ENCODE measurements at regions not wholly inside any gene's neighbourhood (a gene's known extent, or its start where the extent isn't known, plus 50 kb on each side); places are given as distances from the start of the nearest gene placed in this dataset.

- Histone ChIP-seq H3K27me3 (ENCODE audit: control insufficient read depth in 1 of 2, insufficient read depth in 2 of 2, low read length in 2 of 2) (no peaks in the 10 kb centered on the region), H3K9me3 (ENCODE audit: control insufficient read depth in 2 of 2, low read length in 2 of 2) (no peaks in the 10 kb centered on the region), H3K9ac (ENCODE audit: low read length in 2 of 2) (no peak overlapping the region), H3K4me3 (ENCODE audit: low read length in 2 of 2) (no peak overlapping the region), H3K4me1 (ENCODE audit: control insufficient read depth, insufficient read depth, low read length) (no peaks in the 10 kb centered on the region), H3K36me3 (ENCODE audit: control insufficient read depth in 2 of 2, insufficient read depth in 2 of 2, low read length in 2 of 2) (no peaks in the 10 kb centered on the region), H3K27ac (ENCODE audit: low read length) (no peak overlapping the region)
Measured at GRCh38 chr12:4015225-4016091, 142.3 kb upstream of the PARP11 start.

- Histone ChIP-seq H3K27ac (ENCODE audit: low read length) (no peak overlapping the region), H3K9ac (ENCODE audit: low read length in 2 of 2) (no peak overlapping the region), H3K9me3 (ENCODE audit: control insufficient read depth in 2 of 2, low read length in 2 of 2) (no peaks in the 10 kb centered on the region), H3K36me3 (ENCODE audit: control insufficient read depth in 2 of 2, insufficient read depth in 2 of 2, low read length in 2 of 2) (no peaks in the 10 kb centered on the region), H3K27me3 (ENCODE audit: control insufficient read depth in 1 of 2, insufficient read depth in 2 of 2, low read length in 2 of 2) (peaks cover 0 to 2% of the 10 kb centered on the region in 2 donors), H3K4me3 (ENCODE audit: low read length in 2 of 2) (no peak overlapping the region), H3K4me1 (ENCODE audit: control insufficient read depth, insufficient read depth, low read length) (no peaks in the 10 kb centered on the region)
Measured at GRCh38 chr12:4014858-4015224, 141.6 kb upstream of the PARP11 start.

GRCh38 chr12:4014444-4014843 lies 141.2 kb upstream of the PARP11 start:
- H3K27me3 ChIP-seq (ENCODE audit: control insufficient read depth in 1 of 2, insufficient read depth in 2 of 2, low read length in 2 of 2) = peaks cover 0 to 2% of the 10 kb centered on the region in 2 donors
- no peak overlapping the region for H3K27ac ChIP-seq (ENCODE audit: low read length)
- no peaks in the 10 kb centered on the region for H3K9me3 ChIP-seq (ENCODE audit: control insufficient read depth in 2 of 2, low read length in 2 of 2)
- no peak overlapping the region for H3K9ac ChIP-seq (ENCODE audit: low read length in 2 of 2)
- H3K4me1 ChIP-seq (ENCODE audit: control insufficient read depth, insufficient read depth, low read length) = no peaks in the 10 kb centered on the region
- H3K4me3 ChIP-seq (ENCODE audit: low read length in 2 of 2) = no peak overlapping the region
- no peaks in the 10 kb centered on the region for H3K36me3 ChIP-seq (ENCODE audit: control insufficient read depth in 2 of 2, insufficient read depth in 2 of 2, low read length in 2 of 2)

- H3K9ac ChIP-seq (ENCODE audit: low read length in 2 of 2) = no peak overlapping the region
- peaks cover 0 to 2% of the 10 kb centered on the region in 2 donors for H3K27me3 ChIP-seq (ENCODE audit: control insufficient read depth in 1 of 2, insufficient read depth in 2 of 2, low read length in 2 of 2)
- H3K4me3 ChIP-seq (ENCODE audit: low read length in 2 of 2) = no peak overlapping the region
- no peaks in the 10 kb centered on the region for H3K9me3 ChIP-seq (ENCODE audit: control insufficient read depth in 2 of 2, low read length in 2 of 2)
- H3K27ac ChIP-seq (ENCODE audit: low read length) = no peak overlapping the region
- H3K4me1 ChIP-seq (ENCODE audit: control insufficient read depth, insufficient read depth, low read length) = no peaks in the 10 kb centered on the region
- H3K36me3 ChIP-seq (ENCODE audit: control insufficient read depth in 2 of 2, insufficient read depth in 2 of 2, low read length in 2 of 2) = no peaks in the 10 kb centered on the region
Measured at GRCh38 chr12:4012977-4013968, 140.1 kb upstream of the PARP11 start.

GRCh38 chr12:4012073-4012472 lies 138.9 kb upstream of the PARP11 start:
- H3K27ac ChIP-seq (ENCODE audit: low read length) = no peak overlapping the region
- H3K9me3 ChIP-seq (ENCODE audit: control insufficient read depth in 2 of 2, low read length in 2 of 2) = no peaks in the 10 kb centered on the region
- H3K27me3 ChIP-seq (ENCODE audit: control insufficient read depth in 1 of 2, insufficient read depth in 2 of 2, low read length in 2 of 2) = peaks cover 0 to 2% of the 10 kb centered on the region in 2 donors
- no peaks in the 10 kb centered on the region for H3K36me3 ChIP-seq (ENCODE audit: control insufficient read depth in 2 of 2, insufficient read depth in 2 of 2, low read length in 2 of 2)
- no peaks in the 10 kb centered on the region for H3K4me1 ChIP-seq (ENCODE audit: control insufficient read depth, insufficient read depth, low read length)
- H3K4me3 ChIP-seq (ENCODE audit: low read length in 2 of 2) = no peak overlapping the region
- H3K9ac ChIP-seq (ENCODE audit: low read length in 2 of 2) = no peak overlapping the region

GRCh38 chr12:4011597-4011996 lies 138.4 kb upstream of the PARP11 start:
- Histone ChIP-seq H3K27ac (ENCODE audit: low read length) (no peak overlapping the region), H3K9me3 (ENCODE audit: control insufficient read depth in 2 of 2, low read length in 2 of 2) (no peaks in the 10 kb centered on the region), H3K36me3 (ENCODE audit: control insufficient read depth in 2 of 2, insufficient read depth in 2 of 2, low read length in 2 of 2) (no peaks in the 10 kb centered on the region), H3K4me3 (ENCODE audit: low read length in 2 of 2) (no peak overlapping the region), H3K27me3 (ENCODE audit: control insufficient read depth in 1 of 2, insufficient read depth in 2 of 2, low read length in 2 of 2) (peaks cover 0 to 2% of the 10 kb centered on the region in 2 donors), H3K4me1 (ENCODE audit: control insufficient read depth, insufficient read depth, low read length) (no peaks in the 10 kb centered on the region), H3K9ac (ENCODE audit: low read length in 2 of 2) (no peak overlapping the region)

- Histone ChIP-seq H3K9me3 (ENCODE audit: control insufficient read depth in 2 of 2, low read length in 2 of 2) (no peaks in the 10 kb centered on the region), H3K9ac (ENCODE audit: low read length in 2 of 2) (no peak overlapping the region), H3K27ac (ENCODE audit: low read length) (no peak overlapping the region), H3K4me3 (ENCODE audit: low read length in 2 of 2) (no peak overlapping the region), H3K27me3 (ENCODE audit: control insufficient read depth in 1 of 2, insufficient read depth in 2 of 2, low read length in 2 of 2) (peaks cover 0 to 2% of the 10 kb centered on the region in 2 donors), H3K4me1 (ENCODE audit: control insufficient read depth, insufficient read depth, low read length) (no peaks in the 10 kb centered on the region), H3K36me3 (ENCODE audit: control insufficient read depth in 2 of 2, insufficient read depth in 2 of 2, low read length in 2 of 2) (no peaks in the 10 kb centered on the region)
Measured at GRCh38 chr12:4009979-4010704, 136.9 kb upstream of the PARP11 start.

- no peaks in the 10 kb centered on the region for H3K9me3 ChIP-seq (ENCODE audit: control insufficient read depth in 2 of 2, low read length in 2 of 2)
- H3K9ac ChIP-seq (ENCODE audit: low read length in 2 of 2) = no peak overlapping the region
- no peak overlapping the region for H3K27ac ChIP-seq (ENCODE audit: low read length)
- no peaks in the 10 kb centered on the region for H3K36me3 ChIP-seq (ENCODE audit: control insufficient read depth in 2 of 2, insufficient read depth in 2 of 2, low read length in 2 of 2)
- H3K4me1 ChIP-seq (ENCODE audit: control insufficient read depth, insufficient read depth, low read length) = no peaks in the 10 kb centered on the region
- H3K27me3 ChIP-seq (ENCODE audit: control insufficient read depth in 1 of 2, insufficient read depth in 2 of 2, low read length in 2 of 2) = peaks cover 0 to 2% of the 10 kb centered on the region in 2 donors
- H3K4me3 ChIP-seq (ENCODE audit: low read length in 2 of 2) = no peak overlapping the region
Measured at GRCh38 chr12:4006743-4007142, 133.5 kb upstream of the PARP11 start.

- no peaks in the 10 kb centered on the region for H3K4me1 ChIP-seq (ENCODE audit: control insufficient read depth, insufficient read depth, low read length)
- H3K27ac ChIP-seq (ENCODE audit: low read length) = no peak overlapping the region
- no peaks in the 10 kb centered on the region for H3K36me3 ChIP-seq (ENCODE audit: control insufficient read depth in 2 of 2, insufficient read depth in 2 of 2, low read length in 2 of 2)
- H3K9me3 ChIP-seq (ENCODE audit: control insufficient read depth in 2 of 2, low read length in 2 of 2) = no peaks in the 10 kb centered on the region
- H3K27me3 ChIP-seq (ENCODE audit: control insufficient read depth in 1 of 2, insufficient read depth in 2 of 2, low read length in 2 of 2) = peaks cover 0 to 2% of the 10 kb centered on the region in 2 donors
- H3K4me3 ChIP-seq (ENCODE audit: low read length in 2 of 2) = no peak overlapping the region
- H3K9ac ChIP-seq (ENCODE audit: low read length in 2 of 2) = no peak overlapping the region
Measured at GRCh38 chr12:4005851-4006430, 132.7 kb upstream of the PARP11 start.

GRCh38 chr12:4003576-4003975 lies 130.4 kb upstream of the PARP11 start:
- Histone ChIP-seq H3K36me3 (ENCODE audit: control insufficient read depth in 2 of 2, insufficient read depth in 2 of 2, low read length in 2 of 2) (no peaks in the 10 kb centered on the region), H3K27ac (ENCODE audit: low read length) (no peak overlapping the region), H3K27me3 (ENCODE audit: control insufficient read depth in 1 of 2, insufficient read depth in 2 of 2, low read length in 2 of 2) (no peaks in the 10 kb centered on the region), H3K9me3 (ENCODE audit: control insufficient read depth in 2 of 2, low read length in 2 of 2) (no peaks in the 10 kb centered on the region), H3K4me1 (ENCODE audit: control insufficient read depth, insufficient read depth, low read length) (no peaks in the 10 kb centered on the region), H3K4me3 (ENCODE audit: low read length in 2 of 2) (no peak overlapping the region), H3K9ac (ENCODE audit: low read length in 2 of 2) (no peak overlapping the region)

Measured in stomach smooth muscle (tissue), 2 donors.